ENCODE measurements at regions not wholly inside any gene's neighbourhood (a gene's known extent, or its start where the extent isn't known, plus 50 kb on each side); places are given as distances from the start of the nearest gene placed in this dataset.

DNA sequence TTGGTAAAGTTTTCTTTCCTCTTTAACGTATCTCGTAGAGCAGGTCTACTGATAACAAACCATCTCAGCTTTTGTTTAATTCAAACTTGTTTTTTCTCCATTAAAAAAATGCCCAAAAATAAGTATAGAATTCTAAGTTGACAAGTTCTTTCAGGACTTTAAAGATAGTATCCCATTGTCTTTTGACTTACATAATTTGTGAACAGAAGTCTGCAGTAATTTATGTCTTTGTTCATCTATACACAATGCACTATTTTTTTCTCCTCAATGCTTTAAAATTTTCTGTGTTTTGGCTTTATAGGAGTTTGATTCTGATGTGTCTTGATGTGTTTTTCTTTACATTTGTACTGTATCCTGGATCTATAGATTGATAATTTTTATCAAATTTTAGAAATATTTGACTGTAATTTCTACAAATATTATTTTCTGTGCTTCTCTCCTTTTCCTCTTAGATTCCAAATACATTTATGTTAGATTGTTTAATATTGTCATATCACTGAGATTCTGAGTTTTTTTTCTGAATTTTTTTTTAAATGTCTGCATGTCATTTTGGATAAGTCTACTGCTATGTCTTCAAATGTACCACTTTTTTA lies 143.3 kb downstream of the FTCDNL1 start:
- DNase-seq (ENCODE audit: low spot score) = no peak

- DNase-seq (ENCODE audit: low spot score) = no peak
Observed at GRCh38 chr2:199705538-199705937, 145.5 kb downstream of the FTCDNL1 start.

DNA sequence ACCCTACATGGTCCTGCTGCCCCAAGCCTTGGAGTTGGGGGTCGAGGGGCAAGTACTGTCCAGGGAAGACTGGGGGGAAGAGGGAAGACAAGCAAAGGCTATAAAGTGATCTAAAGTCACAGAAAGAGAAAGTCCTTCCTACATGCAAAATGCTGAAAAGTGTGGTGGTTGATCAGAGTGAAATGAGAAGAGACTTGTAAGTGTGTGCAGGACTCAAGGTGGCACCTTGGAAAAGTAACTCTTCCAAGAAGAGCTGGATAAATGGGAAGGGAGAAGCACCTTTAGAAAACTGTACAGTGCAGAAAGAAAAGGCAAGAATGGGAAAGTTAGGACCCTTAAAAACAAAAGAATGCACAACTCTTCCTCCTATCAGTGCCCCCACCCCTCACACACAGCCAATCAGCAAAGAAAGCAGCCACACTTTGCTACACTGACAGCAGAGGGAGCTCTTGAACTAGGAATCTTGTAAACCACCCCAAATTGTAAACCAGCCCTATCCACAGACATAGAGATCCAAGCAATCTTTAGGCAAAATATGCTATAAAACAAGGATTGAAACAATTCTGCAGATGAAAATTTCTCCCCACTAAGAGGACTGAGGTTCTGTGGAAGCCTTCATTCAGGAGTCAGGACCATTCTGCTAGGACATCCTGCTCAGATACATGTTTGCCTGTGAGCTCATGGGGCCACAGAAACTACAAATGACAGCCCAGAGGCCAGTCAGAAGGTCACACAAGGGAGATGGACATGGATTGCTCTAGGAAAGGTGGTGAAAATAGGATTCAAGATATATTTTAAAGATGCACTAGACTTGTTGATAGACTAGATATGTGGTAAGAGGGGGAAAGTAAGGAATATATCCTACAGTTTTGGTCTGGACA lies 146.4 kb downstream of the FTCDNL1 start:
- DNase-seq (ENCODE audit: low spot score) = peak; percentile 18

DNA sequence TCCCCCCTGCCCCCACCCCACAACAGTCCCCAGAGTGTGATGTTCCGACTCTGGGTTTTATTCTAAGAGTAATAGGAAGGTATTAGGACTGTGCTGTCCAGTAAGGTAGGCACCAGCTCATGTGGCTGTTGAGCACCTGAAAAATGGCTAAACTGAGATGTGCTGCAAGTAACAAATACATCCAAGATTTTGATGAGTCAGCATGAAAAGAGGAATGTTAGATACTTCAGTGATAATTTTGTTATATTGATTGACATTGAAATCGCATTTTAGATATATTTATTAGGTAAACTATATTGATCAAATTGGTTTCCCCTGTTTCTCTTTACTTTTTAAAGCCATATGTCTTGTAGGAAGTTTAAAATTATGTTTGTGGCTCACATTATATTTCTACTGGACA lies 147.8 kb downstream of the FTCDNL1 start:
- DNase-seq (ENCODE audit: low spot score) = no peak

DNA sequence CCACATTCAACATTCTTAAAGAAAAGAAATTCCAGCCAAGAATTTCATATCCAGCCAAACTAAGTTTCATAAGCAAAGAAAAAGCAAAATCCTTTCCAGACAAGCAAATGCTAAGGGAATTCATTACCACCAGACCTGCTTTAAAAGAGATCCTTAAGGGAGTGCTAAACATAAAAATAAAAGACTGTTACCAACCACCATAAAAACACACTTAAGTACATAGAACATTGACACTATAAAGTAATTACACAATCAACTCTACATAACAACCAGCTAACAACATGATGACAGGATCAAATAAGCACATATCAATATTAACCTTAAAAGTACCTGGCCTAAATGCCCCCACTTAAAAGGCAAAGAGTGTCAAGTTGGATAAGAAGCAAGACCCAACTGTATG lies 153.5 kb downstream of the FTCDNL1 start:
- no peak for DNase-seq (ENCODE audit: low spot score)

GRCh38 chr2:199696048-199696447 lies 154.9 kb downstream of the FTCDNL1 start:
- DNase-seq (ENCODE audit: low spot score) = no peak

DNA sequence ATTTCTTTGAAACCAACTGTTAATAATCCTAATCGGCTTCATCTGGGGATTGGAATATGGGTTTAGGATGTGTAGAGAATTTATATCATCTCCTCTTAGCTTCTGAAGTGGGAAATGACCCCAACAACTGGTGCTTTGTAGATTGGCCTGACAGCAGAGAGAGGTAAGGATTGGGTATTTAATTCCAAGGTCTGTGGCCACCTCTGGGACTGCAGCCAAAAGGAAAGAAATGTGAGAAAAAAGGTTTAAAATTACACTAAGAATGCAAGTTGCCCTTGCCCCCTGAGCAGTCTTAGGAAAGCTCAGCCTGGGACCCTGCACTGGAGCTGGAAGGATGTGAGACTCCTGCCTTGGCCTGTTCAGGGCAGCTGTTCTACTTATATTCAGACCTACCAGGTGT lies 157.1 kb downstream of the FTCDNL1 start:
- no peak for DNase-seq (ENCODE audit: low spot score)

- no peak for DNase-seq (ENCODE audit: low spot score)
Observed at GRCh38 chr2:199692489-199692888, 158.5 kb downstream of the FTCDNL1 start.

- DNase-seq (ENCODE audit: low spot score) = no peak
Observed at GRCh38 chr2:199690225-199690624, 160.8 kb downstream of the FTCDNL1 start.

DNA sequence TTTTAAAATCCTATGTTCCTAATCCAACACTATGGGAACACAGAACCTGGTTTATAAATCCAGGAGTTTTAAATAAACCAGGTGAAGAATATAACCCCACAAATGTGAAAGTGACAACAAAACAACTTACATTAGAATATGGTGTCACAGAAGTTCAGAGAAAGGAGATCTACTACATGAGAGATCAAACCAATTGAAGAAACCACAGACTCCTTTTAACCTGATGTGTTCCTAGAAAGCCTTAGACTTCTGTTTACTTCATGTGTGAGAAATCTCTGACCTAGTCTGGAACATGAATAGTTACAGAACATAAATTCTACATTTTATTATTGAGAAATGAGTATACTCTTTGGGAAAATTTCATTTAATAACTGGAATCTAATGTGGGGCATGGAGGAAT lies 165.3 kb downstream of the FTCDNL1 start:
- DNase-seq (ENCODE audit: low spot score) = no peak

DNA sequence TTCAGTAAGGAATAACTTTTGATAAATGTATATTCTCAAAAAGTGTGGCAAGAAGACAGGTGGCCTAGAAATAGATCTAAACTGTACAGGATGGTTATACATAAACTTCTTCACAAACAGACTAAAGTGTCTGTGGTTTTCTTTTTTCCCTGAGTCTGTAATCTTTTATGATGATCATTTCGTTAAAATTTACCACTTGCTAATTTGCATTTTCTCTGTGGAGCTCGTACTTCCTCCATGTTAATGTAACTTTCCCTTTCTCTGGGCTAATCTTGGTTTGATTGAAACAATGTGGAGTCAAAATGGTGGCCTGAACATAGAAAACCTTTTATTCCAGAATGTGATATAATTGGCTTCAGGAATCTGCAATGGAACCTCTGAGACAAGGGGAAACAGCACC lies 166.2 kb downstream of the FTCDNL1 start:
- no peak for DNase-seq (ENCODE audit: low spot score)

GRCh38 chr2:199684168-199684567 lies 166.8 kb downstream of the FTCDNL1 start:
- DNase-seq (ENCODE audit: low spot score) = no peak

GRCh38 chr2:199682001-199682400 lies 169.0 kb downstream of the FTCDNL1 start:
- DNase-seq (ENCODE audit: low spot score) = no peak

- DNase-seq (ENCODE audit: low spot score) = no peak
Observed at GRCh38 chr2:199680482-199680881, 170.5 kb downstream of the FTCDNL1 start.

- no peak for DNase-seq (ENCODE audit: low spot score)
Observed at GRCh38 chr2:199679883-199680282, 171.1 kb downstream of the FTCDNL1 start.

GRCh38 chr2:199677881-199678280 lies 173.1 kb downstream of the FTCDNL1 start:
- DNase-seq (ENCODE audit: low spot score) = no peak

DNA sequence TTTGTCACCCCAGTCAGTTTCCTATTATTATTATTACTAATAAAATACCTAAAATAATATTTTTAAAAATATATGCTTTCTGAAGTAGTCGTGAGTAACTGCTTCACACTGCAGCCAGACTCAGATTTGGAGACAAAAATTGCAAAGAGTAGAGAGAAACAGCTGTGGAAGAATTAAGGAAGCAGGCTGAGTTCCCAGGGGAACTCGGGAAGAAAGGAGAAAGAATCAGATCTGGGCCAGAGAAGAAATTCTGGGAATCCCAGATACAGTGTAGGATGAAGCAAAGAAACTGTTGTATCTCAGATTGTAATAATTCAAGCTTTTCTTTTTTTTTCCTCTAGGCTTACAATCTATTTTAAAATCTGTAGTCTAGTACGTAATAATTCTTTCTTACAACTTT lies 182.3 kb downstream of the FTCDNL1 start:
- DNase-seq (ENCODE audit: low spot score) = no peak

DNA sequence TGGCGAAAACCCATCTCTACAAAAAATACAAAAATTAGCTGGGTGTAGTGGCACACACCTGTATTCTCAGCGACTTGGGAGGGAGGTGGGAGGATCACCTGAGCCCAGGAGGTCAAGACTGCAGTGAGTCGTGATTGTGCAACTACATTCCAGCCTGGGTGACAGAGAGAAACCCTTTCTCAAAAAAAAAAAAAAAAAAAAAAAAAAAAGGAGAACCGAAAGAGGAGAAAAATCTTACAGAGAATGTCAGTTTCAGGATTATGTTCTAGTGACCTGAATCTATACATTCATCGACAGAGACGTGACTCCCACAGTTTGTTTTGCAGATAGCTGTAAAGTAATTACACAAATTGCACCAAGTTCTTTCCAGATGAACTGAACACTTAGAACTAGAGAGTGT lies 187.8 kb downstream of the FTCDNL1 start:
- DNase-seq (ENCODE audit: low spot score) = no peak

GRCh38 chr2:199662255-199662654 lies 188.7 kb downstream of the FTCDNL1 start:
- DNase-seq (ENCODE audit: low spot score) = no peak

DNA sequence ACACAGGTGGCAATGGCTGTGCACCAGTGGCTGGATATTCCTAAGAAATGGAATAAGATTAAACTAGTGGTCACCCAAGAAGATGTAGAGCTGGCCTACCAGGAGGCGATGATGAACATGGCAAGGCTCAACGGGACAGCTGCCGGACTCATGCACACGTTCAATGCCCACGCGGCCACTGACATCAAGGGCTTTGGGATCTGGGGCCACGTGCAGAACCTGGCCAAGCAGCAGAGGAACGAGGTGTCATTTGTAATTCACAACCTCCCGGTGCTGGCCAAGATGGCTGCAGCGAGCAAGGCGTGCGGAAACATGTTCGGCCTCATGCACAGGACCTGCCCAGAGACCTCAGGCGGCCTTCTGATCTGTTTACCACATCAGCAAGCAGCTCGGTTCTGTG lies 190.8 kb downstream of the FTCDNL1 start:
- DNase-seq (ENCODE audit: low spot score) = no peak

- peak; percentile 16 for DNase-seq (ENCODE audit: low spot score)
Observed at GRCh38 chr2:199659207-199659606, 191.8 kb downstream of the FTCDNL1 start.

DNA sequence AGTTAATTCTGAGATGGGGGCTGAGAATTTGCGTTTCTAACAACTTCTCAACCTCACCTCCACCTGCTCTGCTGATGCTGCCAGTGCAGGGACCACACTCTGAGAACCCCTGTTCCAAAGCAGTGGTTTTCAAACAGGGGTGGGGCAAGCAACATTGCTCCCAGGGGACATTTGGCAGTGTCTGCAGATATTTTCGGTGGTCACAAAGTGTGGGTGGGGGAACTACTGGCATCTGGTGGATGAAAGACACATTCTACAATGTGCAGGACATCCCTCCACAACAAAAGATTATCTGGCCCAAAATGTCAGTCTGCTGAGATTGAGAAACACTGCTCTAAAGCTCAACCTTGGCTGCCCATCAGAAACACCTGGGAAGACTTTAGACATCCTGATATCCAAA lies 188.7 kb upstream of the SATB2 start:
- DNase-seq (ENCODE audit: low spot score) = no peak

GRCh38 chr2:199631129-199631528 lies 173.4 kb upstream of the SATB2 start:
- DNase-seq (ENCODE audit: low spot score) = no peak

DNA sequence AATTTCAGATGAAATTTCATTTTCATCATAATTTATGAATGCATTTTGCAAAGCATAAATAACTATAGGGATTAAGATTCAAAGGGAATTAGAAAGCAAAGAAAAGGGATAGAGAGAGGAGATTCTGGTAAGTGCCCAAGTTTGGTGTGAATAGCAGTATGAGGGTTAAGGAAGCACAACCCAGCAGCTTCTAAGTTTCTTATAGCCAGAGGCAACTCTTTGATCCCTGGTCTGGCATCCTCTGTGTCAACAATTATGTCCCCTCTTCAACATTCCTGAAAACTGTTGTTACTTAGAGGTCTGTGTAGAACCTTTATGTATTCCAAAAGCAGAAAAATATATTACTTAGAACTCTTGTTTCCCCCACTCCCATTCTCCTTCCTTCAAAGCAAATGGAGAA lies 171.6 kb upstream of the SATB2 start:
- no peak for DNase-seq (ENCODE audit: low spot score)

Measured in AG08396 (cell line).